ENCODE measurements at regions not wholly inside any gene's neighbourhood (a gene's known extent, or its start where the extent isn't known, plus 50 kb on each side); places are given as distances from the start of the nearest gene placed in this dataset.

DNA sequence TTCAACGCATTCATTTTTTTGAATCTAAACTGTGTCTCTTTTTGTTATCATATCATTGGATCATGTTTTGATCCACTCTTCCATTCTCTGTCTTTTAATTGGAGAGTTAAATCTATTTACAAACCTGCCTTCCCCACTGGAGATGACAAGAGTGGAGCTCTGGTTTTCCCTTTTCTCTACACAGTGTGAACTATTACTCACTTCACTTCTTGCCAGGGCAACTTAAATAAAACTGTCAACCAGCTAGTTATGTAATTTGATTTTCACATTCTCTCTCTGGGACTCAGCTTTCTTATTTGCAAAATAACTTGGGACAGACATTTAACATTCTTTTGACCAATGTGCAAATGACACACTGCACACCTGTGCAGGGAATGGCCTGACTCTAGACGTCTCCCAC, 230.8 kb upstream of the CST7 start:
- TF ChIP-seq CTCF (conservative IDR thresholded peaks at IDR 0.05) (no peak), ZFX (IDR thresholded peaks at IDR 0.05) (no peak)

Measured in C4-2B (cell line).